CD14-positive monocyte (primary cell): ENCODE measurements at regions not wholly inside any gene's neighbourhood (a gene's known extent, or its start where the extent isn't known, plus 50 kb on each side); places are given as distances from the start of the nearest gene placed in this dataset.

Source experiments
- DNase-seq, 3 donors: peaks; one replicate each; pipeline ENCODE4 v3.0.0-alpha.2; 2011 to 2022
- H2AFZ ChIP-seq: 2 replicates; pipeline ENCODE4 v1.6.0; 2012; ENCODE audit warnings: mild to moderate bottlenecking, low read depth, low read length, inconsistent platforms; ENCODE audit not compliant: insufficient read depth, poor library complexity, severe bottlenecking
- H3K27ac ChIP-seq, 2 donors: 1 replicate in 1 of 2; 2 replicates in 1 of 2; pipeline ENCODE4 v1.5.1; 2012 to 2013; ENCODE audit warnings: low read length in 2 of 2, control low read depth in 1 of 2, inconsistent platforms in 1 of 2, low read depth in 1 of 2, mild to moderate bottlenecking in 1 of 2
- H3K27me3 ChIP-seq, 2 donors: one replicate each; pipeline versions ENCODE4 v1.6.0 to v1.6.1; 2011 to 2013; ENCODE audit warnings: low read length in 2 of 2; ENCODE audit not compliant: control insufficient read depth in 2 of 2, insufficient read depth in 2 of 2
- H3K36me3 ChIP-seq, 2 donors: replicated peaks in 1 of 2; 1 replicate in 1 of 2; 2 replicates in 1 of 2; pipeline versions ENCODE4 v1.5.1 to v1.6.1; 2012 to 2013; ENCODE audit warnings: low read length in 2 of 2, control low read depth in 1 of 2, inconsistent platforms in 1 of 2, mild to moderate bottlenecking in 1 of 2; ENCODE audit not compliant: insufficient read depth in 2 of 2, control insufficient read depth in 1 of 2
- H3K4me1 ChIP-seq, 2 donors: 1 replicate in 1 of 2; 2 replicates in 1 of 2; pipeline versions ENCODE4 v1.5.1 to v1.6.1; 2012 to 2013; ENCODE audit warnings: low read length in 2 of 2, control low read depth in 1 of 2, inconsistent platforms in 1 of 2, mild to moderate bottlenecking in 1 of 2, moderate library complexity in 1 of 2; ENCODE audit not compliant: insufficient read depth in 2 of 2, control insufficient read depth in 1 of 2
- H3K4me2 ChIP-seq: replicated peaks from 2 replicates; pipeline ENCODE3; 2012; ENCODE audit warnings: low read length, moderate library complexity, mild to moderate bottlenecking; ENCODE audit not compliant: poor library complexity, severe bottlenecking; ENCODE audit errors: extremely low read depth
- H3K4me3 ChIP-seq, 3 experiments: fragments of 200-600 bp in 1 of 3; sonication (generic) in 1 of 3; replicated peaks in 1 of 3; 1 replicate in 2 of 3; 2 replicates in 1 of 3; pipeline ENCODE4 v1.5.1; 2011 to 2013; ENCODE audit warnings: low read length in 3 of 3, mild to moderate bottlenecking in 3 of 3, control low read depth in 2 of 3, low read depth in 2 of 3, inconsistent platforms in 1 of 3, moderate library complexity in 1 of 3
- H3K79me2 ChIP-seq: 2 replicates; pipeline ENCODE4 v1.6.0; 2012; ENCODE audit warnings: mild to moderate bottlenecking, control low read depth, inconsistent platforms, low read length, moderate library complexity; ENCODE audit not compliant: insufficient read depth
- H3K9ac ChIP-seq: 2 replicates; pipeline ENCODE4 v1.6.0; 2017; ENCODE audit warnings: low read length, mild to moderate bottlenecking; ENCODE audit not compliant: insufficient read depth, poor library complexity, severe bottlenecking
- H3K9me3 ChIP-seq, 2 donors: replicated peaks in 1 of 2; 1 replicate in 1 of 2; 2 replicates in 1 of 2; pipeline versions ENCODE4 v1.5.1 to v1.6.1; 2012 to 2013; ENCODE audit warnings: low read length in 2 of 2, control low read depth in 1 of 2; ENCODE audit not compliant: control insufficient read depth in 1 of 2, insufficient read depth in 1 of 2
- H4K20me1 ChIP-seq: 2 replicates; pipeline ENCODE4 v1.6.0; 2012; ENCODE audit warnings: mild to moderate bottlenecking, low read length, control low read depth, moderate library complexity; ENCODE audit not compliant: insufficient read depth
- H3K27ac Mint-ChIP-seq, 7 donors: one replicate each; pipeline ENCODE4 v1.8.0; 2020; ENCODE audit warnings: mild to moderate bottlenecking in 7 of 7, mixed read lengths in 7 of 7, moderate library complexity in 6 of 7, inconsistent platforms in 2 of 7
- H3K27me3 Mint-ChIP-seq, 3 donors: one replicate each; pipeline ENCODE4 v1.8.0; 2021 to 2022; ENCODE audit warnings: low read depth in 3 of 3, mild to moderate bottlenecking in 3 of 3, mixed read lengths in 3 of 3, moderate library complexity in 3 of 3, inconsistent platforms in 1 of 3
- H3K36me3 Mint-ChIP-seq, 2 donors: one replicate each; pipeline ENCODE4 v1.8.0; 2020; ENCODE audit warnings: mixed read lengths in 2 of 2, inconsistent platforms in 1 of 2, mild to moderate bottlenecking in 1 of 2
- H3K4me1 Mint-ChIP-seq: one replicate; pipeline ENCODE4 v1.8.0; 2020; ENCODE audit warnings: mild to moderate bottlenecking, mixed read lengths
- H3K4me3 Mint-ChIP-seq, 2 donors: one replicate each; pipeline ENCODE4 v1.8.0; 2020; ENCODE audit warnings: mild to moderate bottlenecking in 2 of 2, mixed read lengths in 2 of 2, moderate library complexity in 1 of 2
- H3K9me3 Mint-ChIP-seq, 7 donors: one replicate each; pipeline ENCODE4 v1.8.0; 2020 to 2022; ENCODE audit warnings: mixed read lengths in 7 of 7, mild to moderate bottlenecking in 6 of 7, moderate library complexity in 6 of 7, inconsistent platforms in 2 of 7
- WGBS: methylation state at CpG from one replicate; pipeline ENCODE4 v1.1.5; 2013; ENCODE audit warnings: missing lambda C conversion rate; ENCODE audit not compliant: insufficient coverage; 5-methylcytosine and 5-hydroxymethylcytosine counted together
- intact Hi-C, 2 donors: fragments of 100-400 bp; cut with micrococcal nuclease; formaldehyde crosslinking; loops; one replicate each; pipeline versions ENCODE4 v1.15.0 to v1.15.1; 2023
- TF ChIP-seq, protein P1 (sequence below): fragments of 200-600 bp; IDR thresholded peaks from one replicate; pipeline ENCODE4 v1.8.0; 2022; ENCODE audit warnings: antibody characterized with exemption, mild to moderate bottlenecking

DNA sequence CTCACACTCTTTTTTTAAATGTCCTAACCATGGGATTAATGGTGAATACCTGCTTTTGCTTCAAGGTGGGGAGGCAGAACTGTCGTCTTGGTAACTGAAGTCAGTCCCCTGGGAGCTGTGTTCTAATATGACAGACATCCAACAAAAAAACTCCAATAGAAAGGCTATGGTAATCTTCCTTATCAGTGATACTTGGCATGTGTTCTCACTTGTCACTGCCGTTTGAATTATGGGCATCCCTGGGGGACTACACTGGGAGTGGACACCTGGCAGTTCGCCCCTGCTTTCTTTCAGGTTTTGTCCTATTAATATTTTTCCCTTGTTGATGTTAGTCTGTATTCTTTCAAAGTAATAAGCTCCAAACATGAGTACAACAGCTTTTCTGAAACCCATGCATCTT lies 252.6 kb downstream of the SLITRK5 start:
- Histone ChIP-seq H3K9me3 (peaks cover 0 to 3% of the 10 kb centered on the region in 2 donors), H3K27ac (no peak overlapping the region), H3K4me3 (no peak overlapping the region), H3K9ac (no peak overlapping the region), H3K27me3 (no peaks in the 10 kb centered on the region), H3K79me2 (no peaks in the 10 kb centered on the region), H3K4me1 (no peaks in the 10 kb centered on the region), H3K36me3 (no peaks in the 10 kb centered on the region), H3K4me2 (no peak overlapping the region), H4K20me1 (no peaks in the 10 kb centered on the region), H2AFZ (no peak overlapping the region)
- intact Hi-C loops = no loop called here
- DNase-seq = no peak
- Mint-ChIP-seq H3K36me3 (no peaks in the 10 kb centered on the region), H3K9me3 (peaks cover 0 to 13% (median 2%) of the 10 kb centered on the region in 7 donors), H3K27ac (no peak overlapping the region), H3K4me1 (no peaks in the 10 kb centered on the region), H3K4me3 (no peak overlapping the region), H3K27me3 (no peaks in the 10 kb centered on the region)
- WGBS = no CpG with 5 or more reads among the region's 3 CpGs
- TF ChIP-seq, protein P1, sequence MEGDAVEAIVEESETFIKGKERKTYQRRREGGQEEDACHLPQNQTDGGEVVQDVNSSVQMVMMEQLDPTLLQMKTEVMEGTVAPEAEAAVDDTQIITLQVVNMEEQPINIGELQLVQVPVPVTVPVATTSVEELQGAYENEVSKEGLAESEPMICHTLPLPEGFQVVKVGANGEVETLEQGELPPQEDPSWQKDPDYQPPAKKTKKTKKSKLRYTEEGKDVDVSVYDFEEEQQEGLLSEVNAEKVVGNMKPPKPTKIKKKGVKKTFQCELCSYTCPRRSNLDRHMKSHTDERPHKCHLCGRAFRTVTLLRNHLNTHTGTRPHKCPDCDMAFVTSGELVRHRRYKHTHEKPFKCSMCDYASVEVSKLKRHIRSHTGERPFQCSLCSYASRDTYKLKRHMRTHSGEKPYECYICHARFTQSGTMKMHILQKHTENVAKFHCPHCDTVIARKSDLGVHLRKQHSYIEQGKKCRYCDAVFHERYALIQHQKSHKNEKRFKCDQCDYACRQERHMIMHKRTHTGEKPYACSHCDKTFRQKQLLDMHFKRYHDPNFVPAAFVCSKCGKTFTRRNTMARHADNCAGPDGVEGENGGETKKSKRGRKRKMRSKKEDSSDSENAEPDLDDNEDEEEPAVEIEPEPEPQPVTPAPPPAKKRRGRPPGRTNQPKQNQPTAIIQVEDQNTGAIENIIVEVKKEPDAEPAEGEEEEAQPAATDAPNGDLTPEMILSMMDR = no peak

DNA sequence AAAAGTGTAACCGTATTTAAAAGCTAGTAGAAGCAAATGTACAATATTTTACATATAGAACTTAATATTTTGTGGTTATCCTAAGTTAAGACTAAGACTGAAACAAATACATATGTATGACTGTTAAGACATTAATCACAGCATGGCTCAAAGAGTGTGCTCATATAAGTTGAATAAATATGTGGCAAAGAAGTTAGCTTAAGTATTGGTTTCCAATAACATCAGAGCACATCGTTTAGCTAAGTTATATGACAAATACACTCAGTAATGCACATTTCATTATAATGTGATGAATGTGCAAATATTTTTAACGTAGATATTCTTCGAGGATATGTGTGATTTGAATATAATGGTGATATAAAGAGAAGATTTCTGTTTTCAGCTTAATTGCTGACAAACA lies 253.8 kb downstream of the SLITRK5 start:
- no peak overlapping the region for H3K9ac ChIP-seq
- H3K4me1 Mint-ChIP-seq = no peaks in the 10 kb centered on the region

More for the DNA sequence above, 253.8 kb downstream of the SLITRK5 start:
- Histone ChIP-seq H3K4me3 (no peak overlapping the region), H3K27ac (no peak overlapping the region), H3K36me3 (no peaks in the 10 kb centered on the region), H3K79me2 (no peaks in the 10 kb centered on the region), H3K4me1 (no peaks in the 10 kb centered on the region), H3K4me2 (no peak overlapping the region), H3K9me3 (peaks cover 0 to 3% of the 10 kb centered on the region in 2 donors), H4K20me1 (no peaks in the 10 kb centered on the region), H2AFZ (no peak overlapping the region), H3K27me3 (no peaks in the 10 kb centered on the region)
- intact Hi-C loops = no loop called here
- no CpG with 5 or more reads among the region's 4 CpGs for WGBS
- Mint-ChIP-seq H3K9me3 (peaks cover 0 to 13% (median 2%) of the 10 kb centered on the region in 7 donors), H3K27me3 (no peaks in the 10 kb centered on the region), H3K36me3 (no peaks in the 10 kb centered on the region), H3K27ac (no peak overlapping the region), H3K4me3 (no peak overlapping the region)
- TF ChIP-seq, protein P1 = no peak
- no peak for DNase-seq
